B cell (primary cell): ENCODE measurements at regions not wholly inside any gene's neighbourhood (a gene's known extent, or its start where the extent isn't known, plus 50 kb on each side); places are given as distances from the start of the nearest gene placed in this dataset.

Source experiments
- ATAC-seq: fragments of 200-7000 bp; cut with Tn5 transposase; one replicate; pipeline ENCODE4 v1.10.0; 2021; ENCODE audit warnings: low read depth, mild to moderate bottlenecking, moderate number of reproducible peaks, moderate library complexity
- CTCF ChIA-PET: fragments of 350-600 bp; sonication (Branson Sonifier 250); formaldehyde crosslinking; loops from one replicate; lab custom pipeline; 2021; ENCODE audit warnings: antibody characterized with exemption, inconsistent platforms; lab: Charles Lee
- POLR2A ChIA-PET: fragments of 350-600 bp; sonication (Branson Sonifier 250); formaldehyde crosslinking; loops from one replicate; lab custom pipeline; 2021; ENCODE audit warnings: antibody characterized with exemption; lab: Charles Lee
- DNase-seq: peaks from one replicate; pipeline ENCODE4 v3.0.0; 2013
- H2AFZ ChIP-seq: 2 replicates; pipeline ENCODE4 v1.6.1; 2012; ENCODE audit warnings: mild to moderate bottlenecking, low read depth, low read length; ENCODE audit not compliant: insufficient read depth, poor library complexity, severe bottlenecking
- H3K27ac ChIP-seq, 2 donors: 1 replicate in 1 of 2; 2 replicates in 1 of 2; pipeline ENCODE4 v1.5.1; 2012 to 2013; ENCODE audit warnings: low read length in 2 of 2, mild to moderate bottlenecking in 2 of 2, moderate library complexity in 1 of 2
- H3K27me3 ChIP-seq, 4 experiments: fragments of 200-600 bp in 1 of 4; sonication (generic) in 1 of 4; replicated peaks in 1 of 4; 1 replicate in 2 of 4; 2 replicates in 2 of 4; pipeline versions ENCODE4 v1.6.1 to v1.7.0; 2013 to 2016; ENCODE audit warnings: low read length in 3 of 4, mild to moderate bottlenecking in 2 of 4, mixed read lengths in 1 of 4, moderate library complexity in 1 of 4; ENCODE audit not compliant: insufficient read depth in 4 of 4, control insufficient read depth in 3 of 4; ENCODE audit errors: control extremely low read depth in 1 of 4
- H3K36me3 ChIP-seq, 2 experiments: replicated peaks in 1 of 2; 1 replicate in 1 of 2; 2 replicates in 1 of 2; pipeline versions ENCODE4 v1.6.1 to v1.7.1; 2013; ENCODE audit warnings: low read length in 1 of 2; ENCODE audit not compliant: insufficient read depth in 2 of 2, control insufficient read depth in 1 of 2; ENCODE audit errors: control extremely low read depth in 1 of 2, extremely low read depth in 1 of 2
- H3K4me1 ChIP-seq, 2 donors: fragments of 200-600 bp in 1 of 2; sonication (generic) in 1 of 2; 1 replicate in 1 of 2; 2 replicates in 1 of 2; pipeline versions ENCODE4 v1.5.1 to v1.6.1; 2013 to 2017; ENCODE audit warnings: low read length in 2 of 2; ENCODE audit not compliant: control insufficient read depth in 2 of 2, insufficient read depth in 2 of 2
- H3K4me2 ChIP-seq: replicated peaks from 2 replicates; pipeline ENCODE3; 2012; ENCODE audit warnings: mild to moderate bottlenecking, low read depth, low read length; ENCODE audit not compliant: poor library complexity, severe bottlenecking
- H3K4me3 ChIP-seq, 5 experiments: fragments of 200-600 bp in 1 of 5; sonication (generic) in 1 of 5; 1 replicate in 3 of 5; 2 replicates in 2 of 5; pipeline versions ENCODE4 v1.5.1 to v1.7.0; 2011 to 2016; ENCODE audit warnings: low read length in 4 of 5, mild to moderate bottlenecking in 4 of 5, low read depth in 2 of 5, control low read depth in 1 of 5, moderate library complexity in 1 of 5; ENCODE audit not compliant: insufficient read depth in 1 of 5; ENCODE audit errors: control extremely low read depth in 1 of 5, extremely low read depth in 1 of 5
- H3K79me2 ChIP-seq: fragments of 200-600 bp; sonication (generic); one replicate; pipeline ENCODE4 v1.6.0; 2016; ENCODE audit warnings: low read length; ENCODE audit not compliant: control insufficient read depth, insufficient read depth
- H3K9ac ChIP-seq: fragments of 200-600 bp; sonication (generic); 2 replicates; pipeline ENCODE4 v1.6.1; 2017; ENCODE audit warnings: mild to moderate bottlenecking, low read length, moderate library complexity
- H3K9me3 ChIP-seq, 3 donors: one replicate each; pipeline versions ENCODE4 v1.6.1 to v1.7.1; 2013; ENCODE audit warnings: low read length in 2 of 3; ENCODE audit not compliant: control insufficient read depth in 2 of 3, insufficient read depth in 1 of 3; ENCODE audit errors: control extremely low read depth in 1 of 3
- H4K20me1 ChIP-seq: 2 replicates; pipeline ENCODE4 v1.6.0; 2012; ENCODE audit warnings: mild to moderate bottlenecking, low read length; ENCODE audit not compliant: insufficient read depth, control insufficient read depth, poor library complexity, severe bottlenecking
- H3K27ac Mint-ChIP-seq: one replicate; pipeline ENCODE4 v1.8.0; 2021; ENCODE audit warnings: mixed read lengths
- H3K27me3 Mint-ChIP-seq: one replicate; pipeline ENCODE4 v1.8.0; 2021; ENCODE audit warnings: mixed read lengths
- H3K4me1 Mint-ChIP-seq: one replicate; pipeline ENCODE4 v1.8.0; 2021; ENCODE audit warnings: mixed read lengths
- H3K4me3 Mint-ChIP-seq: one replicate; pipeline ENCODE4 v1.8.0; 2021; ENCODE audit warnings: mixed read lengths
- H3K9me3 Mint-ChIP-seq: one replicate; pipeline ENCODE4 v1.8.0; 2022; ENCODE audit warnings: mixed read lengths; ENCODE audit not compliant: insufficient read depth
- EZH2 ChIP-seq: IDR thresholded peaks from 2 replicates; pipeline ENCODE4 v1.6.1; 2012; ENCODE audit warnings: borderline replicate concordance, low read depth, mild to moderate bottlenecking, moderate library complexity, low read length; ENCODE audit not compliant: insufficient read depth, poor library complexity, severe bottlenecking
- WGBS: methylation state at CpG from one replicate; pipeline ENCODE4 v1.1.5; 2013; ENCODE audit warnings: missing lambda C conversion rate; ENCODE audit not compliant: insufficient coverage; 5-methylcytosine and 5-hydroxymethylcytosine counted together
- intact Hi-C: fragments of 100-400 bp; cut with micrococcal nuclease; formaldehyde crosslinking; loops from one replicate; pipeline ENCODE4 v1.10.0; 2022
- TF ChIP-seq, protein P1 (sequence below): fragments of 200-600 bp; IDR thresholded peaks from one replicate; pipeline ENCODE4 v1.8.0; 2022; ENCODE audit warnings: antibody characterized with exemption, mild to moderate bottlenecking

DNA sequence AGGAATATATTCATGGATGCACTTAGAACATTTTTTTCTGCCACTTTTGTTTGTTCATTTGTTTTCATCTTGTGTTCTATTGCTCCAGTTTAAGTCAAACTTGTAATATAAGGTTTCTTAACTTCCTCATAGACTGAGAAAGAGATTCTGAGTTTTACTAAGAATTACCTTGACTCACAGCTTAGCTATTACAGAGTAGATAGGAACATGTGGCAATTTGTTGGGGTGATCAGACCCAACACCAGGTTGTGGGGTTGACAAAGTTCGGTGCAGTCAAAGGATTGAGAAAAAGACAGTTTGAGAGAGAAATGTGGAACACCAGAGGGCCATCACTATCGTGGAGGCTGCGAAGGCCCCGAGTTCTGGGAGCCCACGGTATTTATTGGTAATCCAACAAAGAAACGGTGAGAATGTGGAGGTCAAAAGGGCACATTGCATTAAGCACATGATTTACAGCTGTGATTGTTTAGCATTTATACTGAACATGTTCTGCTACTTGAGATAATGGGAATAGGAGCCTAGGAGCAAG is 2526.0 kb downstream of the PCDH9 start:
- ChIA-PET POLR2A (no interaction called here), CTCF (no interaction called here)
- H3K4me1 ChIP-seq, result no peaks in the 10 kb centered on the region
- Mint-ChIP-seq H3K4me1 (no peaks in the 10 kb centered on the region), H3K27me3 (no peaks in the 10 kb centered on the region), H3K9me3 (peaks cover 4% of the 10 kb centered on the region), H3K4me3 (no peak overlapping the region), H3K27ac (no peak overlapping the region)
- H3K36me3 ChIP-seq, result no peaks in the 10 kb centered on the region
- no peak overlapping the region for H2AFZ ChIP-seq
- no peak overlapping the region for H3K4me2 ChIP-seq
- H3K27ac ChIP-seq, result no peak overlapping the region
- H3K4me3 ChIP-seq, result no peak overlapping the region
- intact Hi-C loops, result no loop called here
- no peaks in the 10 kb centered on the region for H3K79me2 ChIP-seq
- TF ChIP-seq, protein P1, sequence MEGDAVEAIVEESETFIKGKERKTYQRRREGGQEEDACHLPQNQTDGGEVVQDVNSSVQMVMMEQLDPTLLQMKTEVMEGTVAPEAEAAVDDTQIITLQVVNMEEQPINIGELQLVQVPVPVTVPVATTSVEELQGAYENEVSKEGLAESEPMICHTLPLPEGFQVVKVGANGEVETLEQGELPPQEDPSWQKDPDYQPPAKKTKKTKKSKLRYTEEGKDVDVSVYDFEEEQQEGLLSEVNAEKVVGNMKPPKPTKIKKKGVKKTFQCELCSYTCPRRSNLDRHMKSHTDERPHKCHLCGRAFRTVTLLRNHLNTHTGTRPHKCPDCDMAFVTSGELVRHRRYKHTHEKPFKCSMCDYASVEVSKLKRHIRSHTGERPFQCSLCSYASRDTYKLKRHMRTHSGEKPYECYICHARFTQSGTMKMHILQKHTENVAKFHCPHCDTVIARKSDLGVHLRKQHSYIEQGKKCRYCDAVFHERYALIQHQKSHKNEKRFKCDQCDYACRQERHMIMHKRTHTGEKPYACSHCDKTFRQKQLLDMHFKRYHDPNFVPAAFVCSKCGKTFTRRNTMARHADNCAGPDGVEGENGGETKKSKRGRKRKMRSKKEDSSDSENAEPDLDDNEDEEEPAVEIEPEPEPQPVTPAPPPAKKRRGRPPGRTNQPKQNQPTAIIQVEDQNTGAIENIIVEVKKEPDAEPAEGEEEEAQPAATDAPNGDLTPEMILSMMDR, result no peak
- TF ChIP-seq EZH2, result no peak
- DNase-seq (no peak), ATAC-seq (no peak)
- no peaks in the 10 kb centered on the region for H3K27me3 ChIP-seq
- WGBS, result 70% methylated on average over 5 of the region's 6 CpGs
- no peaks in the 10 kb centered on the region for H4K20me1 ChIP-seq
- no peak overlapping the region for H3K9ac ChIP-seq
- peaks cover 0 to 11% (median 0%) of the 10 kb centered on the region in 3 donors for H3K9me3 ChIP-seq

- TF ChIP-seq, protein P1, result no peak
- TF ChIP-seq EZH2, result no peak
- peaks cover 0 to 2% (median 0%) of the 10 kb centered on the region in 3 donors for H3K9me3 ChIP-seq
- Mint-ChIP-seq H3K4me1 (no peaks in the 10 kb centered on the region), H3K27me3 (no peaks in the 10 kb centered on the region), H3K9me3 (peaks cover 2% of the 10 kb centered on the region), H3K27ac (no peak overlapping the region), H3K4me3 (no peak overlapping the region)
- no peaks in the 10 kb centered on the region for H3K79me2 ChIP-seq
- no peak overlapping the region for H3K27ac ChIP-seq
- no peak overlapping the region for H3K9ac ChIP-seq
- H3K4me1 ChIP-seq, result no peaks in the 10 kb centered on the region
- no peaks in the 10 kb centered on the region for H4K20me1 ChIP-seq
- no peak overlapping the region for H3K4me3 ChIP-seq
- DNase-seq (no peak), ATAC-seq (no peak)
- H3K36me3 ChIP-seq, result no peaks in the 10 kb centered on the region
- H2AFZ ChIP-seq, result no peak overlapping the region
- POLR2A ChIA-PET, result no interaction called here
- intact Hi-C loops, result no loop called here
- H3K27me3 ChIP-seq, result no peaks in the 10 kb centered on the region
- H3K4me2 ChIP-seq, result no peak overlapping the region
- WGBS, result 88% methylated on average over 1 of the region's 2 CpGs
- CTCF ChIA-PET, result no interaction called here
These were observed 2532.9 kb downstream of the PCDH9 start for GRCh38 chr13:64697226-64697625.
